ENCODE measurements at regions not wholly inside any gene's neighbourhood (a gene's known extent, or its start where the extent isn't known, plus 50 kb on each side); places are given as distances from the start of the nearest gene placed in this dataset.

- Mint-ChIP-seq H3K36me3 (no peaks in the 10 kb centered on the region), H3K27ac (peak overlapping the region in 1 of 3 donors; percentile 32), H3K27me3 (peaks cover 13% of the 10 kb centered on the region)
These were observed 179.7 kb upstream of the PLXNC1 start for GRCh38 chr12:93968536-93969285.

DNA sequence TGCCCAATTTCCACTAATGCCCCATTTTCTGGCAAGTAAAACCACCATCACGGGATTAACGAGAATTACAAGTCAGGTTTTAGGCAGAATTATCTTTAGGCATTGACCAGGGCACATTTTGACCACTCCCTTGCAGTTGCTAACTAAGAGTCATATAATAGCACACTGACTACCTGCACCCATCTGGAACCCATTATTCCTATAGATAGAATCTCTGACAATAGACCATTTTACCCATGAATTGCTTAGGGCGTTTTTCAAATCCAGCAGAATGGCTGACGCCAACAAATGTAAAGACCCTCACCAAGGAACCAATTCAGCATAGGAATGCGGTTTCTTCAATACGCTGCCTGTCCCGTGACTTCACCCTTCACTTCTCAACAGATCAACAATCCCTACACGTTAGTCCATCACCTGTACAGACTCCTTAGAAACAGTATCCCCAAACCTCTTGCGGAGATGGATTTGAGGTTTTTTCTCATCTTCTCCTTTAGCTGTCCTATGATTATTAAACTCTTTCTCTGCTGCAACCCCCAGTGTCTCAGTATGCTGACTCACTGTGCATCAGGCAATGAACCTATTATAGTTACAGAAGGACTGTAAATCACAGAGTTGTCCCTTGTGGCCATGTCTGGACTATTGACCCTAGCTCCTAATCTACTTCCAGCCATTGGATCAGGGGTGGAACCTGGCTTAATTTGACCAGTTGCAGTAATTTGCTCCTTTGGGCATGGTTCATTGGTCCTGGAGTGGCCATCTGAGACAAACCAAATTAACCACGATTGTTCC is 177.3 kb upstream of the PLXNC1 start:
- Mint-ChIP-seq H3K9me3 (peaks cover 0 to 4% (median 4%) of the 10 kb centered on the region in 3 donors), H3K4me1 (no peaks in the 10 kb centered on the region)

More at GRCh38 chr12:93968536-93969285, 179.7 kb upstream of the PLXNC1 start:
- Mint-ChIP-seq H3K4me1 (no peaks in the 10 kb centered on the region), H3K4me3 (no peak overlapping the region), H3K9me3 (peaks cover 0 to 4% (median 0%) of the 10 kb centered on the region in 3 donors)

GRCh38 chr12:93972411-93973208 is 175.8 kb upstream of the PLXNC1 start:
- Mint-ChIP-seq H3K36me3 (no peaks in the 10 kb centered on the region), H3K27ac (no peak overlapping the region), H3K4me3 (no peak overlapping the region)

More for the DNA sequence above, 177.3 kb upstream of the PLXNC1 start:
- no peak overlapping the region for H3K4me3 Mint-ChIP-seq
- no peak overlapping the region for H3K27ac Mint-ChIP-seq
- peaks cover 13% of the 10 kb centered on the region for H3K27me3 Mint-ChIP-seq
- H3K36me3 Mint-ChIP-seq: no peaks in the 10 kb centered on the region

DNA sequence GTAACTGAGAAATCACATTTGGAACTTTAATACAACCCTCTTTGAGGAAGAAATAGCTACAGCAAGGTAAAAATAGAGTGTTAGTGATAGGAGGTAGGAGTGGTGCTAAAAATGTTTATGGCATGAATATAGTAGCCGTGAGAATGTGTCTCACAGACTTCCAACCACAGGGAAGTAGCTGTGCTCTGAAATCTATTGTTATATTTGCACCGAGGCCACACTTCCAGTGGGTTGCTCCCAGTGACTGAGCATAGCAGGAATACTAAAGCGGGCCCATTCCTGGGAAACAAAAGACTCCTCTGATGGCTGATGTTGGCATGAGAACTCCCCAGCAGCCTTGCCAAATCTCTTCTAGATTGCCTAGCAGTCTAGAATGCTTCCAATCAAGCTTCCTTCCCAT is 174.1 kb upstream of the PLXNC1 start:
- no peaks in the 10 kb centered on the region for H3K4me1 Mint-ChIP-seq
- no peaks in the 10 kb centered on the region for H3K36me3 Mint-ChIP-seq
- H3K27me3 Mint-ChIP-seq: peaks cover 9% of the 10 kb centered on the region
- H3K27ac Mint-ChIP-seq: no peak overlapping the region
- no peak overlapping the region for H3K4me3 Mint-ChIP-seq
- H3K9me3 Mint-ChIP-seq: peaks cover 0 to 6% (median 4%) of the 10 kb centered on the region in 3 donors

More at GRCh38 chr12:93972411-93973208, 175.8 kb upstream of the PLXNC1 start:
- Mint-ChIP-seq H3K9me3 (peaks cover 0 to 6% (median 4%) of the 10 kb centered on the region in 3 donors), H3K4me1 (no peaks in the 10 kb centered on the region), H3K27me3 (peaks cover 13% of the 10 kb centered on the region)

DNA sequence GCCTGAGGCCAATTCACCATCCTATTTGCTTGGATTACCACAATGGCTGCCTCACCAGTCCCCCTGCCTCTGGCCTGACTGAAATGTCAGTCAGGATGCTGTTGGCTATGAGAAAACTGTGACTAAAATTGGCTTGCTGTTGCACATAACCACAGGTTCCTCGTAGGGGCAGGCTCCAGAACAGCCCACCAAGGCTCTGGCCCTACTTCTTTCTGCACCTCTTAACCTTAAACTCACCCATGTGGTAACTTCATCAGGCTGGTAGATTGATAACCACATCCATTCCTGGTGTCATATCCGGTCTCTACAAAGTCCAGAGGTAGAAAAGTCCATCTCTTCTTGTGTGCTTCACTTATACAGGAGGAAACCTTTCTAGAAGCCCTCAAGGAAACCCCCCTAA is 172.4 kb upstream of the PLXNC1 start:
- no peaks in the 10 kb centered on the region for H3K4me1 Mint-ChIP-seq
- no peaks in the 10 kb centered on the region for H3K36me3 Mint-ChIP-seq
- no peak overlapping the region for H3K4me3 Mint-ChIP-seq
- H3K9me3 Mint-ChIP-seq: peaks cover 0 to 6% (median under 1%) of the 10 kb centered on the region in 3 donors
- H3K27ac Mint-ChIP-seq: no peak overlapping the region
- H3K27me3 Mint-ChIP-seq: peaks cover 7% of the 10 kb centered on the region

DNA sequence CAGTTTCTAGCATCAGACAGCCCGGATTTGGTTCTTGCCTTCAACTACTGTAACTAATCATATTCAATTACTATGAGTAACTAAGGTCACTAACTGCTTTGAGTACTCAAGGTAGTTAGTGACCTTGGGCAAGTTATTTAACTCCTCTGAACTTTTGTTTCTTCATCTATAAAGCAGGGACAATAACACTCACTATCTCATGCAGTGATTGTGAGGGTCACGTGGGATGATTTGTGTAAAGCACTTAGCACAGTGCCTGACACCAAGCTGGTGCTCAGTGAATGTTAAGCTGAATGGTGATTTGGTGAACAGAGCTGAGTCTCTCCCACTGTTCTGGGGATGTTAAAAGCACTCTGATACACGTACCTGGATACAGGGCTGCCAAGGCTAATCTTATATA is 171.3 kb upstream of the PLXNC1 start:
- H3K4me3 Mint-ChIP-seq: no peak overlapping the region

DNA sequence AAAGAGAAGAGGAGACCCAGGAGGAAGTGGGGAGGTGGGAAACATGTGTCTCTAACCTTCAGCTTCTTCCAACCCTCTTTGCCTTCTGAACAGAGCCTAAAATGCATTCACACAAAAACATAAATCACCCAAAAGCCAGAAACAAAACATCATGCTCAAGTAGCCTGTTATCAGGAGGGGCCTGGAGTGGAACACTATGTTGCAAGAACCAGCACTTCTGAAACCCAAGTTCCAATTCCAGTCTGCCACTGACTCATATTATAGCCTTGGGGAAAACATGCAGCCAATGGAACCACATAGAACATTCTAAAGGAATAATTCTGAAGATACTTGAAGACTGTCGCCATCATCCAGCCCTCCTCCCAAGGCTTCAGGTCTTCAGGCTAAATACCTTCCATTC is 169.8 kb upstream of the PLXNC1 start:
- Mint-ChIP-seq H3K27me3 (peaks cover 5% of the 10 kb centered on the region), H3K9me3 (peaks cover 0 to 6% (median 0%) of the 10 kb centered on the region in 3 donors), H3K4me1 (no peaks in the 10 kb centered on the region), H3K36me3 (no peaks in the 10 kb centered on the region), H3K27ac (no peak overlapping the region), H3K4me3 (no peak overlapping the region)

More for the DNA sequence above, 171.3 kb upstream of the PLXNC1 start:
- H3K27ac Mint-ChIP-seq: no peak overlapping the region
- no peaks in the 10 kb centered on the region for H3K4me1 Mint-ChIP-seq
- no peaks in the 10 kb centered on the region for H3K36me3 Mint-ChIP-seq
- H3K27me3 Mint-ChIP-seq: peaks cover 3% of the 10 kb centered on the region
- peaks cover 0 to 6% (median 0%) of the 10 kb centered on the region in 3 donors for H3K9me3 Mint-ChIP-seq

- Mint-ChIP-seq H3K36me3 (no peaks in the 10 kb centered on the region), H3K4me3 (no peak overlapping the region), H3K27me3 (peaks cover 5% of the 10 kb centered on the region), H3K9me3 (peaks cover 0 to 3% (median 0%) of the 10 kb centered on the region in 3 donors), H3K27ac (no peak overlapping the region), H3K4me1 (no peaks in the 10 kb centered on the region)
These were observed 169.2 kb upstream of the PLXNC1 start for GRCh38 chr12:93979189-93979588.

- H3K4me3 Mint-ChIP-seq: no peak overlapping the region
- peaks cover 0 to 3% (median 0%) of the 10 kb centered on the region in 3 donors for H3K9me3 Mint-ChIP-seq
- H3K27ac Mint-ChIP-seq: no peak overlapping the region
- no peaks in the 10 kb centered on the region for H3K4me1 Mint-ChIP-seq
- H3K36me3 Mint-ChIP-seq: no peaks in the 10 kb centered on the region
- H3K27me3 Mint-ChIP-seq: peaks cover 5% of the 10 kb centered on the region
These were observed 167.7 kb upstream of the PLXNC1 start for GRCh38 chr12:93980711-93981110.

GRCh38 chr12:93981411-93981810 is 167.0 kb upstream of the PLXNC1 start:
- Mint-ChIP-seq H3K27ac (no peak overlapping the region), H3K4me1 (no peaks in the 10 kb centered on the region), H3K4me3 (no peak overlapping the region), H3K27me3 (peaks cover 5% of the 10 kb centered on the region), H3K9me3 (peaks cover 0 to 5% (median 0%) of the 10 kb centered on the region in 3 donors), H3K36me3 (no peaks in the 10 kb centered on the region)

DNA sequence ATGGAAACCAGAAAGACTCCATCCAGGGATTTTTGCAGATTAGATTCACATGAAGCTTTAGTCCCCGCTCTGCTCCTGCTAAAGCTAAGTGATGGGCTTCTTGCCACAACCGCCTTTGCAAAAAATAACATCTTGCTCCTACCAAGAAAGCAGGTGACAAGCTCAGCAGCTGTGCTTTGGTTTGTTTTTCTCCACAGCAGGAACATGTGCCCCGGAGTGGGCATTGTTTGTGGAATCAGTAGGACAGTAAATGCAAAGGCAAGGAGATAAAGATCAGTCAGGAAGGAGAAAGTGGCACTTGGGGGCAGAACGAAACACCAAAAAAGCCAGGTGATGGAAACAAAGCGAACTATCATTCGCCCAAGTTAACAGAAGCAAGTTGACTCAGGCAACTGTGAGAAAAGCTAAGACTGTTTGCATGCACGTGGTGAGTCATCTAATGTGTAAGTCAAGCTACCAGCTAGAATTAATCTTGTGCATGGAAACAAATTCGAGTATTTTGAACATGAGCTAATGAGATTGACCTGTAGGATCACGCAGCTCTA is 165.5 kb upstream of the PLXNC1 start:
- Mint-ChIP-seq H3K27me3 (peaks cover 7% of the 10 kb centered on the region), H3K4me1 (no peaks in the 10 kb centered on the region), H3K9me3 (peaks cover 0 to 3% (median 0%) of the 10 kb centered on the region in 3 donors), H3K4me3 (no peak overlapping the region), H3K36me3 (no peaks in the 10 kb centered on the region), H3K27ac (no peak overlapping the region)

DNA sequence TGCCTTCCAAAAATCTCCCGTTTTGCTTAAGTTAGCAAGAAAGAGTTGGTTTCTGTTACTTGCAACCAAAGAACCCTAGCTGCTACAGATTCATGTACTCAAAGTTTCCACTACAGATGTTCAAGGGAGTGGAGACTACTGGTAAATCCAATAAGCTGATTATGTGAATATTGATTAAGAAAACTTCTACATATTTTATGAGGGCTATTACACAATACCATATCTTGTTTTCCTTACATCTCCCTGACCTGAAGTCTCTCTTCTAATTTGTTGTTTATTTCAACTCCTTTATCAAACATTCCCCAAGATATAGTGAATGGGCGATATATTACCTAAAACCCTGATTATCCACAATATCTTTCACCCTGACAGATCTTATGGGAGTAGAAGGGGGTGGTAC is 164.4 kb upstream of the PLXNC1 start:
- Mint-ChIP-seq H3K27me3 (peaks cover 7% of the 10 kb centered on the region), H3K27ac (no peak overlapping the region), H3K9me3 (peaks cover 0 to 3% (median 0%) of the 10 kb centered on the region in 3 donors), H3K4me1 (no peaks in the 10 kb centered on the region), H3K36me3 (no peaks in the 10 kb centered on the region), H3K4me3 (no peak overlapping the region)

DNA sequence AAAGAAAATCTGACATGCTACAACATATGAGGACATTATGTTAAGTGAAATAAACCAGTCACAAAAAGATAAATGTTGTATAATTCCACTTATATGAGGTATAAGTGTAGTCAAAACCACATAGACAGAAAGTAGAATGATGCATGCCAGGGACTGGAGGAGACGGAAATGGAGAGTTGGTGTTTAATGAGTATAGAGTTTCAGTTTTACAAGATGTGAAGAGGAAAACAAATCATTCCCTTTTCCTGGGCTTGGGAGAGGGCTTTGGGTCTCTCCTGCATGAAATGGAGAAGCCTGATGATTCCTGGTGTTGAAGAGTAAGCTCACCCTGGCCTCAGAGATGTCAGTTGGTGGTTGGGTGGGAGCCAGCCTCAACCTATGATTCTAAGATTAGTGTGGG is 158.4 kb upstream of the PLXNC1 start:
- Mint-ChIP-seq H3K4me1 (no peaks in the 10 kb centered on the region), H3K36me3 (peaks cover 2% of the 10 kb centered on the region), H3K27me3 (peaks cover 4% of the 10 kb centered on the region), H3K27ac (no peak overlapping the region), H3K4me3 (no peak overlapping the region), H3K9me3 (peaks cover 0 to 3% (median 0%) of the 10 kb centered on the region in 3 donors)

DNA sequence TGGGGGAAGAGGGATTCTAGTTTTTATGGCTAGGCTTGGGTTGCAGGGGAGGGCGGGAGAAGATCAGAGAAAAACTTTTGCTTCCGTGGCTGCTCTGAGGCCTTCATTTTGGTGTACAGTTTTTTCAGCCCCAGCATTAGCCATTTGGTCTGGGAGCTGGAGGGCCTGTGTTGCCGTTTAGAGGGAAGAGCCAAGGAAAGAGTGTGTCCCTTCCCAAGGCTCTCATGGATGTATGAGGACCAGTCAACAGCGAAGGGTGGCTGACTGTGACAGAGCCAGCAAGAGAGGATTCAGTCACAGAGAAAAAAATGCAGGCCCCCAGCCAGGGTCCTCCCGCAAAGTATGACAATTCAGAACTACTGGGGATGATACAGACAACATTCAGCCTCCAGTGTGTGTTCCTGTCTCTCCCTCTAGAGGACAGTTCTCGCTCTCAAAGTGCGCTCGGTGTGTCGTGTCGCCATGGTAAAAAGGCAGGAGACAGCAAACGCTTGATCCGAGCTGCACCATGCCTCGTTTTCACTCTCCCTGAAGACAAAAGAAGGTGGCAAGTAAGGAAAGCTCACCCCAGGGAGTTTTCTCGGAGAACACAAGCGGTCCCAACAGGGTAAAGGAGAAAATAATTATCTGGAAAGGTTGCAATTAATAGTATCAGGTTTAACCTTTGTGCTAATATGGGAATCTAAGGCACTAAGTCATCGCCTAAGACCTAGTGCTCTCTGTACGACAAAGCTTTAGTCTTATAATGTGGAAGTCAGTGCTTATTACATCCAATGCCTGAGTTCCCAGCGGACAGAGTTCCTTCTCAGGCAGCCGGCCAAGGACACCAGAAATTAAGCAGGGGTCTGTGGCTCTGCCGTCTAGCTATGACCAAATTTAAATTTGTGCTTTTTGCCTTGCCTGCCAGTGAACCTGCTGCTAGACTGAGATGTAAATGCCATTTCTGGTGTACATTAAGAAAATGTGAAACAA is 157.3 kb upstream of the PLXNC1 start:
- H3K4me1 Mint-ChIP-seq: no peaks in the 10 kb centered on the region
- H3K27me3 Mint-ChIP-seq: peaks cover 4% of the 10 kb centered on the region
- peaks cover 0 to 2% (median 0%) of the 10 kb centered on the region in 3 donors for H3K9me3 Mint-ChIP-seq

More for the DNA sequence above, 157.3 kb upstream of the PLXNC1 start:
- H3K27ac Mint-ChIP-seq: no peak overlapping the region
- H3K4me3 Mint-ChIP-seq: no peak overlapping the region
- peaks cover 2% of the 10 kb centered on the region for H3K36me3 Mint-ChIP-seq

All from IgD-negative memory B cell (primary cell).